PC-9 (cell line): ENCODE measurements at regions not wholly inside any gene's neighbourhood (a gene's known extent, or its start where the extent isn't known, plus 50 kb on each side); places are given as distances from the start of the nearest gene placed in this dataset.

Experiments
- BruUV-seq: library from RNA; stranded (reverse); fragments of 400-500 nt; replicated peaks from 2 replicates; lab custom pipeline; 2021; lab: Mats Ljungman, UMichigan
- CTCF ChIA-PET: fragments of 300-600 bp; sonication (Branson Sonifier 250); formaldehyde crosslinking; loops from one replicate; lab custom pipeline; 2022; ENCODE audit warnings: antibody characterized with exemption; lab: Charles Lee
- POLR2A ChIA-PET: fragments of 300-600 bp; sonication (Branson Sonifier 250); formaldehyde crosslinking; loops from one replicate; lab custom pipeline; 2022; ENCODE audit warnings: antibody characterized with exemption; ENCODE audit not compliant: unreplicated experiment; lab: Charles Lee
- DNase-seq, 2 experiments: peaks; one replicate each; pipeline versions ENCODE4 v3.0.0 to v3.0.0-alpha.2; 2015 to 2022; ENCODE audit warnings: mixed read lengths in 1 of 2
- H2AFZ ChIP-seq: fragments of 200-600 bp; sonication (generic); 2 replicates; pipeline ENCODE4 v1.8.1; 2017; ENCODE audit warnings: antibody characterized with exemption
- H3F3A ChIP-seq: fragments of 200-600 bp; sonication (generic); 2 replicates; pipeline ENCODE4 v1.8.1; 2017; ENCODE audit warnings: antibody characterized with exemption, mild to moderate bottlenecking, low read depth; ENCODE audit not compliant: insufficient read depth
- H3K27ac ChIP-seq: fragments of 200-600 bp; sonication (generic); 2 replicates; pipeline ENCODE4 v1.6.1; 2016; ENCODE audit warnings: mixed run types
- H3K27me3 ChIP-seq: fragments of 200-600 bp; sonication (generic); 2 replicates; pipeline ENCODE4 v1.6.1; 2016; ENCODE audit warnings: low read depth, mixed run types; ENCODE audit not compliant: insufficient read depth
- H3K36me3 ChIP-seq: fragments of 200-600 bp; sonication (generic); 2 replicates; pipeline ENCODE4 v1.6.1; 2016; ENCODE audit warnings: low read depth, mixed run types
- H3K4me1 ChIP-seq: fragments of 200-600 bp; sonication (generic); replicated peaks from 2 replicates; pipeline ENCODE4 v1.6.1; 2016; ENCODE audit warnings: mixed run types; ENCODE audit not compliant: insufficient read depth
- H3K4me2 ChIP-seq: fragments of 200-600 bp; sonication (generic); 2 replicates; pipeline ENCODE4 v1.6.1; 2017; ENCODE audit warnings: mixed run types
- H3K4me3 ChIP-seq: fragments of 200-600 bp; sonication (generic); 2 replicates; pipeline ENCODE4 v1.6.1; 2016; ENCODE audit warnings: mixed run types
- H3K79me2 ChIP-seq: fragments of 200-600 bp; sonication (generic); 2 replicates; pipeline ENCODE4 v1.6.1; 2017; ENCODE audit warnings: low read depth, mixed run types
- H3K9me2 ChIP-seq: fragments of 200-600 bp; sonication (generic); 2 replicates; pipeline ENCODE4 v1.8.1; 2017; ENCODE audit warnings: mild to moderate bottlenecking; ENCODE audit not compliant: insufficient read depth
- H3K9me3 ChIP-seq: fragments of 200-600 bp; sonication (generic); 2 replicates; pipeline ENCODE4 v1.8.1; 2016; ENCODE audit warnings: low read depth; ENCODE audit not compliant: insufficient read depth
- H4K20me1 ChIP-seq: fragments of 200-600 bp; sonication (generic); 2 replicates; pipeline ENCODE4 v1.8.1; 2017; ENCODE audit not compliant: insufficient read depth
- EZH2 ChIP-seq: fragments of 200-600 bp; sonication (generic); IDR thresholded peaks from 2 replicates; pipeline ENCODE4 v1.8.0; 2017; ENCODE audit warnings: antibody characterized with exemption, low read depth
- intact Hi-C: fragments of 100-400 bp; cut with micrococcal nuclease; formaldehyde crosslinking; loops from one replicate; pipeline ENCODE4 v1.10.0; 2022; ENCODE audit not compliant: unreplicated experiment
- TF ChIP-seq, protein P1 (sequence below): fragments of 200-600 bp; sonication (generic); conservative IDR thresholded peaks from 2 replicates; pipeline ENCODE4 v1.6.1; 2017; ENCODE audit warnings: mixed run types, antibody characterized with exemption, mild to moderate bottlenecking, moderate library complexity

DNA sequence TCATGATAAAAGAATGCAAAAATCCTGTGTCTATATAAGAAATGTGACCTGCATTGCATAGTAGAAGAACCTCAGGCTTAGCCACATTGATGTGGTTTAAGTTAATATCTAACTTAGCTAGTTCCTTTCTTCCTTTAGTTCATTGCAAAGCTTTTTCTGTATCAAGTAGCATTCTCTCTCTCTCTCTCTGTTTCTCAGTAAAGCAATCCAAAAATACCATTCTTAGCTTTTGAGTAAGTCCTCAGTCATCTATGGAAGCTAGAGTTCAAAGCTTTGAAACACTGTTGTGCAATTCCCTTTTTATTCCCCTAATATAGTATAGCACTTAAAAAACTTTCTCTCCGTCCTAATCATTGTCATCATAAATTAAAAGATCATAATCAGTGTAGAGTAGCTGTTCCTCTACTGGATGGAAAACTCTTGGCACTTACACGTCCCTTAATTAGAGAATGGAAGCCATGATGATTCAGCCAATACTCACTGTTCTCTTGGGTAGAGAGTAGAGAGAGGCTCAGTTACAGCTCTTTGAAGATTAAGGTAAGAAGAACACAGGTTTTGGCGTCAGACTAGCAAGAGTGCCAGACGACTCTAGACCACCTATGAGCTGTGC, 350.3 kb upstream of the LYPLAL1 start:
- CTCF ChIA-PET, result no interaction called here
- no TSS peak for BruUV-seq
- Histone ChIP-seq H3K79me2 (no peaks in the 10 kb centered on the region), H2AFZ (no peak overlapping the region; the same call in 1 of the 2 replicates), H3K4me3 (no peak overlapping the region), H3F3A (no peaks in the 10 kb centered on the region), H3K4me2 (no peak overlapping the region), H3K4me1 (0 out of 2 replicates have a peak, but pooled peaks cover 4% of the 10 kb centered on the region), H3K27ac (no peak overlapping the region), H3K27me3 (no peaks in the 10 kb centered on the region), H4K20me1 (no peaks in the 10 kb centered on the region), H3K9me2 (no peaks in the 10 kb centered on the region), H3K9me3 (no peaks in the 10 kb centered on the region), H3K36me3 (no peaks in the 10 kb centered on the region)
- intact Hi-C loops, result no loop called here
- no peak for DNase-seq
- TF ChIP-seq EZH2, result no peak
- TF ChIP-seq, protein P1, sequence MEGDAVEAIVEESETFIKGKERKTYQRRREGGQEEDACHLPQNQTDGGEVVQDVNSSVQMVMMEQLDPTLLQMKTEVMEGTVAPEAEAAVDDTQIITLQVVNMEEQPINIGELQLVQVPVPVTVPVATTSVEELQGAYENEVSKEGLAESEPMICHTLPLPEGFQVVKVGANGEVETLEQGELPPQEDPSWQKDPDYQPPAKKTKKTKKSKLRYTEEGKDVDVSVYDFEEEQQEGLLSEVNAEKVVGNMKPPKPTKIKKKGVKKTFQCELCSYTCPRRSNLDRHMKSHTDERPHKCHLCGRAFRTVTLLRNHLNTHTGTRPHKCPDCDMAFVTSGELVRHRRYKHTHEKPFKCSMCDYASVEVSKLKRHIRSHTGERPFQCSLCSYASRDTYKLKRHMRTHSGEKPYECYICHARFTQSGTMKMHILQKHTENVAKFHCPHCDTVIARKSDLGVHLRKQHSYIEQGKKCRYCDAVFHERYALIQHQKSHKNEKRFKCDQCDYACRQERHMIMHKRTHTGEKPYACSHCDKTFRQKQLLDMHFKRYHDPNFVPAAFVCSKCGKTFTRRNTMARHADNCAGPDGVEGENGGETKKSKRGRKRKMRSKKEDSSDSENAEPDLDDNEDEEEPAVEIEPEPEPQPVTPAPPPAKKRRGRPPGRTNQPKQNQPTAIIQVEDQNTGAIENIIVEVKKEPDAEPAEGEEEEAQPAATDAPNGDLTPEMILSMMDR, result no peak
- POLR2A ChIA-PET, result interaction anchor here (0.6 kb wide), 1 partner anchor 1570 kb away, joined by 4 read pairs; no protein-coding TSS in a partner anchor

DNA sequence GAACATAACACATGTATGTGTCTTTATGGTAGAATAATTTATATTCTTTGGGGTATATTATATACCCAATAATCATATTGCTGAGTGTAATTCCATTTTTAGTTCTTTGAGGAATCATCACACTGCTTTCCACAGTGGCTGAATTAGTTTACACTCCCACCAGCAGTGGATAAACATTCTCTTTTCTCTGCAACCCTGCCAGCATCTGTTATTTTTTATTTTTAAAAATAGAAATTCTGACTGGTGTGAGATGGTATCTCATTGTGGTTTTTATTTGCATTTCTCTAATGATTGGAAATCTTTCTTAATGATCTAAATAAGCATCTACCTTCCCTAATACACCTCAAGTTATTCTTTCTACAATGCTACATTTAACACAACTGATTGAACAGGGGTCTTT, 346.2 kb upstream of the LYPLAL1 start:
- DNase-seq, result no peak
- Histone ChIP-seq H3K4me3 (no peak overlapping the region), H3K9me3 (no peaks in the 10 kb centered on the region), H3K79me2 (no peaks in the 10 kb centered on the region), H3K4me1 (0 out of 2 replicates have a peak, but pooled peaks cover 7% of the 10 kb centered on the region), H3K4me2 (no peak overlapping the region), H2AFZ (no peak overlapping the region), H3F3A (no peaks in the 10 kb centered on the region), H3K27ac (no peak overlapping the region), H3K9me2 (no peaks in the 10 kb centered on the region), H3K36me3 (no peaks in the 10 kb centered on the region), H3K27me3 (no peaks in the 10 kb centered on the region), H4K20me1 (no peaks in the 10 kb centered on the region)
- intact Hi-C loops, result no loop called here
- no peak for TF ChIP-seq EZH2
- TF ChIP-seq, protein P1, result no peak
- BruUV-seq, result no TSS peak
- ChIA-PET POLR2A (no interaction called here), CTCF (no interaction called here)

DNA sequence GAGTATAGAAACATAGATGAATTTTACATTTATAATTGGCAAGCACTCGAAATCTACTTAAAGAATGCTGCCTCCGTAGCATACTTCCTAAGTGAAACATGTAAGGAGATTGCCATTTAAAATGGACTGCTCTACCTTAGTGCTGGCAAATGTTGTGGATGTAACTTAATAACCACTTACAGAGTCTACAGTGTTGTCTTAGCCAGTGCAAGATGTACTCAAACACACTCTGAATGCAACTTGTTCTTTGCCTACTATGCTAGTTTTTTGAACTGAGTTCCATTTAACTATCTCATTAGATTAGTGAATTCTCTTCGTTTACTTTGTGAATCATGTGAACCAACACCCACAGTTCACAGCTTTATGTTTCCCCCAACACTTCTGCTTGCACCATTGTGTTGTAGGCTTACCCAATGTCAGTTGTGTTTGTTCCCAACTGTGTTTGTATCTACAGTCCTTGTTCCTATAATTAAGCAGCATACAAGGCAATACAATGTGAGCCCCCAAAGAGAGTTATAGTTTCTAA, 345.5 kb upstream of the LYPLAL1 start:
- ChIA-PET CTCF (no interaction called here), POLR2A (no interaction called here)
- no peak for DNase-seq
- Histone ChIP-seq H3K9me2 (no peaks in the 10 kb centered on the region), H3K27me3 (no peaks in the 10 kb centered on the region), H3K4me1 (0 out of 2 replicates have a peak, but pooled peaks cover 7% of the 10 kb centered on the region), H3K27ac (no peak overlapping the region), H3K4me3 (no peak overlapping the region), H4K20me1 (no peaks in the 10 kb centered on the region), H3K79me2 (no peaks in the 10 kb centered on the region), H3K36me3 (no peaks in the 10 kb centered on the region), H2AFZ (peak overlapping the region; percentile 64; the same call in 1 of the 2 replicates), H3F3A (no peaks in the 10 kb centered on the region), H3K9me3 (no peaks in the 10 kb centered on the region), H3K4me2 (no peak overlapping the region)
- BruUV-seq, result no TSS peak
- intact Hi-C loops, result no loop called here
- TF ChIP-seq, protein P1, result no peak
- TF ChIP-seq EZH2, result no peak
